NCI-H460 (cell line): ENCODE measurements at regions not wholly inside any gene's neighbourhood (a gene's known extent, or its start where the extent isn't known, plus 50 kb on each side); places are given as distances from the start of the nearest gene placed in this dataset.

Experiments
- DNase-seq: peaks from one replicate; pipeline ENCODE4 v3.0.0-alpha.2; 2016; ENCODE audit warnings: low read depth; ENCODE audit errors: extremely low read depth

DNA sequence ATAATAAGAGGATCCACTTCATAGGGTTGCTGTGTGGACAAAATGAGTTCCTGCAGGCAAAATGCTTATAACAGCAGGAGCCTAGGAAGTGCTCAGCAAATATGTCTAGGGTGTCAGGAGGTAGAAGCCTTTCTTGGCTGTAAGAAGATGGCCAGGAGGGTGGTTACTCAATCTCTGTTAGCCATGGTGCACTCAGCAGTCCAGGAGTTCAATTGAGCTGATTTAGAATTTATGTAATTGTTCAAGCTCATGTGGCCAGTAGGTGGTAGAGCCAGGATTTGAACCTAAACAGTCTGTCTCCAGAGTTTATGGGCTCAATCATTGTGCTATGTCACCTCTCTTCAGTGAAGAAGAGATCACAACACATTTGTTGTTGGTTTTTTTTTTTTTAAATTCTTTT, 381.2 kb downstream of the KIF4B start:
- no peak for DNase-seq

DNA sequence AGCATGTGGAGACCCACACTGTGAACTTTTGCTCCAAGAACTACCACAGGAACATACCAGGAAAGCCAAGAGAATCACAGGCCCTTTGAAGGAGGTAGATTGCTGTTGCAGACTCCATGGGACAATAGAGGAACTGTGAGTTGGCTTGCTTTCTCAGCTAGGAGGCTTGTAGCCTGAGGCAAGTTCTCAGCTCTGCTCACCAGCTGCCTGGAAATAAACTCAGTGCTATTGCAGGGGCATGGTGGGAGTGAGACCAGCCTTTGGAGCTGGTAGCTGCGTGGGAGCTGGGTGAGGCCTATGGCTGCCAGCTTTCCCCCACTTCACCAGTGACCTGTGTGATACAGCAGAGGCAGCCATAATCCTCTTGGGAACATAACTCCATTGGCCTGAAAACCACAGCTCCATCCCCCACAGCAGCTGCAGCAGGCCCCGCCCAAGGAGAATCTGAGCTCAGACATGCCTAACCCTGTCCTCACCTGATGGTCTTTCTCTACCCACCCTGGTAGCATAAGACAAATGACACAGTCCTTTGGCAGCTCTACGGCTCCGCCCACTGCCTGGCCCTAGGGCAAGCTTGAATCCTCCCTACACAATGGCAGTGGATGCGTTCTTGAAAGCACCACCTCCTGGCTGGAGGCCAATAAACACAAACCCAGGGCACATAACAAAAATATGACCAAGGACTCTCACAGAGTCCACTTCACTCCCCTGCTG, 389.5 kb downstream of the KIF4B start:
- DNase-seq, result no peak

DNA sequence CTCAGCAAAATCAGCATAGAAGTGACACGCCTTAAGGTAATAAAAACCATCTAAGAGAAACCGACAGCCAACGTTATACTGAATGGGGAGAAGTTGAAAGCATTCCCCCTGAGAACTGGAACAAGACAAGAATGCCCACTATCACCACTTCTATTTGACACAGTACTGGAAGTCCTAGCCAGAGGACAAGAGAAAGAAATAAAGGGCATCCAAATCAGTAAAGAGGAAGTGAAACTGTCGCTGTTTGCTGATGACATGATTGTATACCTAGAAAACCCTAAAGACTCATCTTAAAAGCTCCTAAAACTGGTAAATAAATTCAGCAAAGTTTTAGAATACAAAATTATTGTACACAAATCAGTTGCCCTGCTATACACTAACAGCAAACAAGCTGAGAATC, 393.3 kb downstream of the KIF4B start:
- no peak for DNase-seq

DNA sequence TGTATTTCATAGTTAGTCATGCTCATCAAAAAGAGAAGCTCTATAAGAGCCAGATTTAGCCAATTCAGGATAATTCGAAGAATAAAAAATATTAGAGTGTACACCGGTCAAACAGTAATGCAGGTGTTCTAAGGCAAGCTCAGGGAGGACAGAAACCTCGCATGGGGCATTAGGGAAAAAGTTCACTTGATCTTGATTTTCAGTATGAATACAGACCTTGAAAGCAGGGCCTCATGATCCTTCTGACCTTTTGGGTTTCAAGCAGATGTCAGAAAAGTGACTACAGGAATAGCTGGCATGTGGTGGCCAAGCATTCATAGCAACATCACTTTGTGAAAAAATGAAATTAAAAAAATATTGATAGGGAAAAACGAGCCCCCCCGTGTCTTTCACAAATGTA, 394.9 kb downstream of the KIF4B start:
- DNase-seq, result no peak

DNA sequence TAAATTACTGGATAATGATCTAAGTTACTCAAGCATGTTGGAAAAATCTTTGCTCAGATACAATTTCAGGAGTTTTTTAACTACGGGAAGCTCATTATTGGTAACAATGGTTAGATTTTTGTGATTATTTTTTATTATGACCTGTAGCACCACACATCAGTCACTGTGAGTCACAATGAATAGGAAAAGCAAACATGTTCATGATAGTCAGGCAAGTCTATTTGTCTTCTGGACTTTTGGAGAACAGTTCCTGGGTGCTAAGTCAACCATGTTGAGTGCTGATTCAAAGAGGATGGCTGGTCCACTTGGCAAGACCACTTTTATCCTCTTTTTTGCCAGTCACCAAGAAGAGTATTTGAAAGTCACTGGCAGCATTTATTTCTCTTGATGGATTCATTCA, 403.2 kb downstream of the KIF4B start:
- no peak for DNase-seq

DNA sequence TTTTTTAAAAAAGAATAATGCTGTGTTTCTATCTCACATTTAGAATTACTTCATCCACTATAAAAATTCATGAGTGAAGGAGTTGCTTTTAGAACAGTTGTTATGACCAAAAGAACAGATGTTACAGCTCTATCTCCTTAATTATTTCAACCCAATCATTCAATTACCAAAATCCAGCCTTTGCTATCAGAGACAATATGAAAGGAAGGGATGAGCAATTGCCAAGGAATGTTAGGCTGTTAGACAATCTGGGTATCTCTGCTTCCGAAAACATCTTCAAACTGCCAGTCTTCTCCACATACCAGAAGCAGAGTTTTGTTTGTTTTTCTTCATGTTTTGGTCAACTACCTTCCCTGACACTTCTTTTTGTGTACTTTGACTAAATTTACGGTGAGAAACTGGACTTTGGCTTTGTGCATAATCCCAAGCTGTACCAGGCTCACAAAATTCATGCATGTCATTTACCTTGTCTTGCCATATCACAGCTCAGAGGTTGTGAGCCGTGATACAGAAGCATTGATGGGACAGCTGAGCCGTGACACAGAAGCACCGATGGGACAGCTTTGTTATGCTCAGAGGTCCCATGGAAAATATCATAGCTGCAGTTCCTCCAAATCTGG, 405.5 kb downstream of the KIF4B start:
- no peak for DNase-seq

DNA sequence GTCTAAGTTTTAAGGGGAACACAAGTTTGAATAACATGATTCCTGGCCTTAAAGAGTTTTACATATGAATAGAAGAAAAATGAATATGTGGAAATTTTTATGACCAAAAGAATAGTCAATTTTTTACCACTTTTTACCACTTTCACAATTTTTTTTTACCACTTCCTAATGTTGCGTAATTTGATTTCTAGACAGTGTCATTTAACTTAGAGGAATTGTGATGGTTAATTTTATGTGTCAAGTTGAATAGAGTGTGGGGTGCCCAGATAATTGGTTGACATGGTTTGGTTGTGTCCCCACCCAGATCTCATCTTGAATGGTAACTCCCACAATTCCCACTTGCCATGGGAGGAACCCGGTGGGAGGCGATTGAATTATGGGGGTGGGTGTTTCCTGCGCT, 416.6 kb downstream of the KIF4B start:
- no peak for DNase-seq

DNA sequence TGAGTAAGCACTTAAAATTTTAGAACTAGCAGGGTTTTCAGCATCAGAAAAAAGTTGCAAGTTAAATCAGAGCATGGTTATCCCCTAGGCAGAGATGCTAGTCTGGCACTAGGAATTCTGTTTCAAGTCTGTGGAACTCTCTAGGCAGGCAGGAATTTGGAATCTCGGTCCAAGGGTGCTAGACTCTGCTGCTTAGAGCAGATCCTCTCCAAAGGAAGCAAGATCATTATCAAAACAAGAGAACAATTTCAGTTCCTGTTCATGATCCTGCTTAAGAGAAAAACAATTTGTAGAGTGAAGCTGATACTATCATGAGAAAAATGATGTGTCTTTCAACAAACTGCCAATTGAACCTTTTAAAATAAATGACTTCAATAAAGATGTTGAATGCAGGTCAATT, 420.7 kb downstream of the KIF4B start:
- DNase-seq, result no peak

DNA sequence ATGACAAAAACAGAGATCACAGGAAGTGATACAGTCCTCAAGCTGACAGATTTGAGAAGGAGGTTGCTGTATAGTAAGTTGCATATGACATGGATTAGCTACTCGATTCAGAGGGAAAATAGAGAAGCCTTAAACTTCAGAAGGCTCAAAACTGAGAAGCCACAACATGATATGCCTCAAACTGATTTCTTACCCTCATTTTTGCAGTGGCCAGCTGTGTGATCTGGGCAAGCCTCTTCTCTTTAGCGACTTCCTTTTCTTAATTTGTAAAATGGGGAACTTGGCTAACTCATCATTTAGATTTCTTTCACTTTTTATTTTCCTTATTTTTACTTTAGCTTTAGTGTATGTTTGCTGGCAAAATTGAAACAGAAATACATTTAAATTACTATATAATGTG, 421.1 kb downstream of the KIF4B start:
- DNase-seq, result no peak

DNA sequence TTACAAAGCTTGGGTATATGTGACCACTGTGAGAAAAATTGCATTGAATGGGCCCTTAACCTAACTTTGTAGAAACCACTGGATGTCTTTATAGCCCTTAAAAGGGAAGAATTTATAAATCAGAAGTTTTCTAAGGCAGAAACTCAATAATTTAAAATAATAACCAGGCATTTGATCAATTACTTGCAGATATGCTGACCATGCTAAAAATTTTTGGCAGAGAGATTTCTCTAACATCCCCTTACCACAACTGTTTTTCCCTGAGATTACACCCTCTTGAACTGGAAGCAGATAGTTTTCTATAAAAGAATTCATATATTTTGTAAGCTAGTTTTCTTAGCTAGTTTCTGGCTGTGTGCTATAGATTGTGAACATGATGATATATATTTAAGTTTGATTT, 428.3 kb downstream of the KIF4B start:
- DNase-seq, result no peak

DNA sequence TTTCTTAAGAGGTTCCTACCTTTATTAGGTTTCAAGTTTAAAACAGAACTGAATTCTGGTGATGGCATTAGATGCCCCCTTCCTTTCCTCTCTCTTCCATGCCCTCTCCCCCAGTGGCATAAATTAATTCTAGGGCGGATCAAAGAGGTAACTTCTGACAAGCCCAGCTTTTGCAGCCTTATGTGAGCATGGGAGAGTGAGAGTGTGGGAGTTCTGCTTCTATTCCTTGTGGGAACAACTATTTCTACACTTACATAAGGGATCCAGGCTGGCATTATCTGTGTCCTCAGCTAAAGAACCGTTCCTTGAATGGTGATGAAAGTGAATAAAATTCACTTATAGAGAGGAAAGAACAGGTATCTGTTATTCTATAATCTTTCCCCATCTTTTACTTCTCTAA, 437.6 kb downstream of the KIF4B start:
- no peak for DNase-seq

DNA sequence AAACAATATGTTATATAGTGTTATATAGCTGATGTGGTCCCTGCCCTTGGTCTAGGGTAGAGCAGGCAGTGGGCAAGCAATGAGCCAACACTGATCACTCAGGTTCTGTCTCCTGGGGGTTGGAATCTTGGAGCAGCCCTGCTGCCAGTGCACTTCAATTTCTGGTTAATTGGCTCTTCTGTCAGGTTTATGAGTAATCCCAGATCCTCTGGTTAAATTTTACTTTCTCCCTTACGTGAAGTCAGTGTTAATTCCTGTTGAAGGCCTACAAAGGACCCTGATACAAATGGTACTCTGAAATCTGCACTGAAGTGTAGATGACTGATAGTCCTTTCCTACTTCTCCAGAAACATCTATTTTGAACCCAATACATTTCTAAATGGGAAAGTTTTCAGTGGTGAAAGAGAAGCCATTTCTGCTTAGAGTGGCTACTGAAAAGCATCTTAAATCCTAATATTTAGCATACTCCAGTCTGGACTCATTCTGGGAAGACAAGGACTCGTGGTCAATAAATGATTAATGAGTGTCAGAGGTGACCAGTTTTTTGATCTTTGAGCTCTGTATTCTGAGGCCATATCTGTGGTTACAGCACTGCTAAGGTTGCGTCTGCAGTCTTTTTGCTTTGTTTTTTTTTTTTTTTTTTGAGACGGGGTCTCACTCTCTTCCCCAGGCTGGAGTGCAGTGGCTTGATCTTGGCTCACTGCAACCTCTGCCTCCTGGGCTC, 442.4 kb downstream of the KIF4B start:
- DNase-seq, result no peak

DNA sequence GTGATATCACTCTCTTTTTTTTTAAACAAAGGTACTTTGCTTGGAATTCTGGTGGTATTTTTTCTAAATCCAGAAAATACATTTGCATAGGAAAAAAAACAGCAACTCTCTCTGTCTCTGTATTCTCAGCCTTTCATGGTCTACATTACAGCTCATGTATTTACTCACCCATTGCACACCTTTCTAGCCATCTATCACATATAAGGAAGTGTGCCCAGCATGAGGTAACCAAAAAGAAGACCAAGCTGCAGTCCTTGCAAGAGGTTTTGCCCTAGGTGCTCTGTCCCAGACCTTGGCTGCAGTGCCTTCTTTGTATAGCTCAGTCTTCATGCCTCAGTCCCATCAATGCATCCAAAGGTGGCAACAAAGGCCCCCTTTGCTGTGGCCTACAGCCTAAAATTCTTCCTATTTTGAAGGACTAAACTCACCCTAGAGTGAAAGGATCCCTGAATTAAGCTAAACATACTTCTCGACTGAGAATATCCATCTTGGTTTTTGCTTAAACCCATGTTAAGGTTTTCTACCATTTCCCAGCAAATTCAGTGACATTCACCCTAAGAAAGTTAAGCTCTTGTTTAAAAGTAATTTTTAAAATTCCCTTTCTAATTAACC, 446.4 kb downstream of the KIF4B start:
- DNase-seq, result no peak

DNA sequence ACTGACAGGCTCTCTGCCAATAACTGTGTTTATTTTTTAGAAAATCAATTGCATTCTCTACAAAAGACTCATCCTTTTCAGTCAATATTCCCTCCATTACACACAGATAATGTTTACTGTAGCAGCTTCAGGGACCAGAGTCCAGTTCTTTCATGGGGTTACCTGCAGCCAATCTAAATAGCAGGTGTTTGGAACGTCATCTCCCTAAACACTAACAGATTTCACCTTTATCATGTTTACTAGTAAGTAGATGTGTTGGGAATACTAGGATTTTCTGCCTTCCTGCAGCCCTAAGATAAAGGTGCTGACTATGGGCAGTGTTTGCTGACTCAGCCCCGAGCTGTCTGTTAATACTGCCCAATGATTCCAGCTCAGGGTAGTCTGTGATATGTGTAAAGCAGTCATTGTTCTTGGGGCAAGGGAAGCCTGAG, 447.0 kb downstream of the KIF4B start:
- no peak for DNase-seq

DNA sequence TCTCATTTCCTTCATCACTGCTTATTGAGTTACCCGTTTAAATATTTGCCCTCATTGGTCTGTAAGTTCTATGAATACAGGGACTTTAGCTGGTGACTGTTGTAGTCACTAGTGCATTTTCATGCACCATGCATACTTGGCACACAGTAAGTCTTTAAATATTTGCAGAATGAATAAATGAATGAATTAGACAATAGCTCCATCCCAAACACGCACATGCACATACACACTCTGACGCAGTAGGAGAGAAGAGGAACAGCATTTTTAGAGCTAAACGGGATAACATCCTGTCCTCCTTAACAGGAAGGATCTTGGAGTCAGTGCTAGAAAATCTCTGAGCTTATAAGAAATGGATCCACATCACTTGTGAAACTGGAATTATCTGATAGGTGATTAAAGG, 447.7 kb downstream of the KIF4B start:
- no peak for DNase-seq

DNA sequence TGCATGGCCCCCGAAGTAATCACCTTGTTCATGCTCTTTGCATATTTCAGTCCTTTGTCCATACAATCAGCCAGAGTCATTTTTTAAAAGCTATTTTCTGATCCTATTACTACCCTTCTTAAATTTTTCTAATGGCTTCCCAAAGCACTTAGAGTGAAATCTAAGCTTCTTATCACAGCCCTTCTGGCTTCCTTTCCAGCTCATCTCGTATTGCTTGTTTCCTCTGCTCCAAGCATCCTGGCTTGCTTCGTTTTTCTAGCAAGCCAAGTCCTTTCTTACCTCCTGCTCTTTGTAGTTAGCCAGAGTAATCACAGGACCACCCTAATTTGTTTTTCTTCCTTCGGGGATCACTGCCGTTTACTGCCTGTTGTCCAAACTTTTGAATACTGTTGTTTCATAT, 453.3 kb downstream of the KIF4B start:
- no peak for DNase-seq

DNA sequence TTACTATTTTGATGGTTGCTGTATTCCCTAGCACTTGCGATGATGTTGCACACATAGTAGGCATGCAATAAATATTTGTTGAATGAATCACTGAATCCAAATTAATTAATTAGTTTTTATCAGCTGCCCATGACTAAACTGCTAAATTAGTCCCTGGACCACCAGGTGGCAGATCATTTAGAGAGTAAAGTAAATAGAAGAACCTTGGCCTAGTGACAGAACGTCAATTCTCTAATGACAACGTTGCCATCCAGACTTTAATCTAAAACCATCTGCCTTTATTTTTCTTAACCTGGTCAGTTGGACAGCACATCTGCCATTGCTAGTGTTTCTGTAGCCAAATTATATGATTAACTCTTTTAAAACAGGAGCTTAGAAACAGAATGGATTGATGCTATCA, 457.5 kb downstream of the KIF4B start:
- no peak for DNase-seq

DNA sequence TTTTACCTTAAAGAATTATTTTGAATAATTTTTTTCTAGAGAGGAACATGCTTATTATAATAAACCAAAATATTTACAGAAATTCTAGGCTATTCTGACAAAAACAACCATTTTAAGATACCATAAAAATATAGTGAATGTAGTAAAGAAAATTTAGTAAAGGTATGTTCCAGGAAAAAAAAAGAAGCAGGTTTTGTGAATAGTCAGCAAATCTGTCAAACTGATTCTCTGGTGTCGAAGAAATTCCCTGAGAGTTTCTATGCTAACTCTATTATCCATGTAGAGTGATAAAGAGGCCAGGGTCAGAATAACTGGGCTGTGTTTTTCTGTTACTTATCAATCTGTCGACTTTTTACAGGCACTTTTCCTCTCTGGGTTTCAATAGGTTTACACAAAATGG, 459.2 kb downstream of the KIF4B start:
- no peak for DNase-seq

DNA sequence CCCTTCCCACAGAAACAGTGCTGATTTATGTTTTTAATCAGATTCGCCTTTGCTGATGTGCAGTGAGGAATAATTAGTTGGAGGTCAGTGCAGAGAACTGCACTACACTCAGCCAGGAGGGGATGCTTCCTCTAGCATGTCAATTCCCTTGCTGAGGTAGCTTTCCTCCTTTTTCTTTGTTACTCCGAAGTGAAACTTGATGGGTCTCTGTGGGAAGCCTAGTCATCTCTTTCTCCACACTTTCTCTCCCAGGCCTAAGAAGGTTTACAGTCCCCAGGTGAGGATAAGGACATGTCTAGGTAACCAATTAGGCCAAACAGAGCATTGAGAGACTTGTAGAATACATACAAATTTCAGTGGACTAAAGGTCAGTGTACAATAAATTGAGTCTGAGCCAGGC, 461.8 kb downstream of the KIF4B start:
- DNase-seq, result no peak

DNA sequence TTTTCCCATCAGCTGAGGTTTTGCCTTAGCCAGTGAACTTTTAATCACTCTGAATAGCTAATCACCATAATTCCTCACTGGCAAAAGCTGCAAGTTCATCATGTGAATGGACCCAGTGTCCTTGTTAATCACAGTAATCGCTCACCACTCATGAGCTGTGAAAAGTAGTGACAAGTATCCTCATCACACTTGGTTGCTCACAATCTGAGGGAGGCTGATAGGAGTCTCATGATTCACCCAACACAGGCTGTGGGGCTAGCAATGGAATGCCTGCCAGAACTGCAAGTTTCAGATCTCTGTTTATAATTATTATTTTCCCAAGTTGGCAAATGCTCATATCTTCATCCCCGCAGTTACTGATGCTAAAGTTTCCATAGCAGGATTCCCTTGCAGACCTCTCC, 467.2 kb downstream of the KIF4B start:
- DNase-seq, result no peak

DNA sequence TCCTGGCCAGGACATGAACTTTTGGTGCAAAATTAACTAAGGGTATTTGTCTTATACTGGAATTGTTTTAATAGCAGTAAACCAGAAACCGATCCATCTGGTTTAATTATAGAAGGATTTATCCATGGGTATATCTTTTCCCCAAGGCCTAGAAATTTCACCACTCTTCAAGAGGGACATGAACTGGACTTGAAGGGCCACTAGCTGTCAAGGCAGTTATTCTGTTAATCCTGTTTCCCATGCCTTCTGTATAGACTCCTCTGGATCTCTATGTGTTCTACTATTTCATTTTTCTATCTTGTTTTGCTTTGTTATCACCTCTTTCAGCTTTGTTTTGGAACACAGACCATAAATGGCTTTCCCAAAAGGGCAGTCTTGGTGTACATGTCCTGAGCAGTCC, 467.6 kb downstream of the KIF4B start:
- DNase-seq, result no peak

DNA sequence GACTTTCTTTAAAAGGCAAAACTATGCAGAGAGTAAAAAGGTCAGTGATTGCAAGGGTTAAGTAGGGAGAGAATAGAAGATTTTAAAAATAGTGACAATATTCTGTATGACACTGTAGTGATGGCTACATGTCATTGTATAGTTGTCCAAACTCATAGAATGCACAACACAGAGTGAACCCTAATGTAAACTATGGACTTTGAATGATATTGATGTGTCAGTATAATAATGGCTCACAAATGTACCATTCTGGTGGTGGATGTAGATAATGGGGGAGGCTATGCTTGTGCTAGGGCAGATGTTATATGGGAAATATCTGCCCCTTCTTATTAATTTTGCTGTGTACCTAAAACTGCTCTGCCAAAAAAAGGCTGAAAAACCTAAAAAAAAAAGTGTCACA, 468.9 kb downstream of the KIF4B start:
- no peak for DNase-seq
